ENCODE measurements at regions not wholly inside any gene's neighbourhood (a gene's known extent, or its start where the extent isn't known, plus 50 kb on each side); places are given as distances from the start of the nearest gene placed in this dataset.

DNA sequence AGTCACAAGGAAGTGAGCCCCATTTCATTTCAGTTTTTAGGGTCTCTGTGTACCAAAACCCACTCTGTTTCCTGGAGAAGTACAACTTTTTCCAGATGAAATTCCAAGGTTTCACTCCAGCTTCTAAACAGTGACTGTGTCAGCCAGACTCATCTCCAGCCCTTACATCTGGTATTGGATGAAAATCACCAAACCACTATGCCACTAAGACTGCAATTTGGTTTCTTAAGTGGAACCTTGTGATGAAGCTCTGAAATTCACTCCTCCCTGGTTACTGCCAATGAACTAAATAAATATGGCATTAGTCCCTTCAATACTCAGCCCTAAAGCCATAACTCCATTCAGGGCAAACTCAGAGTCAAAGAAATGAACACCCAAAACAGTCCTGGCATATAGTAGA, 211.2 kb upstream of the DAPK1 start:
- Histone ChIP-seq H3K36me3 (no peaks in the 10 kb centered on the region), H3K9me3 (no peaks in the 10 kb centered on the region), H3K4me1 (no peaks in the 10 kb centered on the region), H3K27ac (no peak overlapping the region), H3K4me3 (no peak overlapping the region), H3K27me3 (replicated peaks in 1 of 7) (peaks cover 0 to 4% (median 0%) of the 10 kb centered on the region in 7 donors)
- TF ChIP-seq POLR2AphosphoS5 (IDR thresholded peaks at IDR 0.05): no peak
- TF ChIP-seq POLR2A (IDR thresholded peaks at IDR 0.05): no peak
- TF ChIP-seq, protein P1, sequence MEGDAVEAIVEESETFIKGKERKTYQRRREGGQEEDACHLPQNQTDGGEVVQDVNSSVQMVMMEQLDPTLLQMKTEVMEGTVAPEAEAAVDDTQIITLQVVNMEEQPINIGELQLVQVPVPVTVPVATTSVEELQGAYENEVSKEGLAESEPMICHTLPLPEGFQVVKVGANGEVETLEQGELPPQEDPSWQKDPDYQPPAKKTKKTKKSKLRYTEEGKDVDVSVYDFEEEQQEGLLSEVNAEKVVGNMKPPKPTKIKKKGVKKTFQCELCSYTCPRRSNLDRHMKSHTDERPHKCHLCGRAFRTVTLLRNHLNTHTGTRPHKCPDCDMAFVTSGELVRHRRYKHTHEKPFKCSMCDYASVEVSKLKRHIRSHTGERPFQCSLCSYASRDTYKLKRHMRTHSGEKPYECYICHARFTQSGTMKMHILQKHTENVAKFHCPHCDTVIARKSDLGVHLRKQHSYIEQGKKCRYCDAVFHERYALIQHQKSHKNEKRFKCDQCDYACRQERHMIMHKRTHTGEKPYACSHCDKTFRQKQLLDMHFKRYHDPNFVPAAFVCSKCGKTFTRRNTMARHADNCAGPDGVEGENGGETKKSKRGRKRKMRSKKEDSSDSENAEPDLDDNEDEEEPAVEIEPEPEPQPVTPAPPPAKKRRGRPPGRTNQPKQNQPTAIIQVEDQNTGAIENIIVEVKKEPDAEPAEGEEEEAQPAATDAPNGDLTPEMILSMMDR (IDR thresholded peaks at IDR 0.05 in 8 of 11, conservative IDR thresholded peaks at IDR 0.05 in 3 of 11): no peak
- DNase-seq: no peak
- intact Hi-C loops (cut with DNase I; ENCODE audit: low total_unique reads): no loop called here

DNA sequence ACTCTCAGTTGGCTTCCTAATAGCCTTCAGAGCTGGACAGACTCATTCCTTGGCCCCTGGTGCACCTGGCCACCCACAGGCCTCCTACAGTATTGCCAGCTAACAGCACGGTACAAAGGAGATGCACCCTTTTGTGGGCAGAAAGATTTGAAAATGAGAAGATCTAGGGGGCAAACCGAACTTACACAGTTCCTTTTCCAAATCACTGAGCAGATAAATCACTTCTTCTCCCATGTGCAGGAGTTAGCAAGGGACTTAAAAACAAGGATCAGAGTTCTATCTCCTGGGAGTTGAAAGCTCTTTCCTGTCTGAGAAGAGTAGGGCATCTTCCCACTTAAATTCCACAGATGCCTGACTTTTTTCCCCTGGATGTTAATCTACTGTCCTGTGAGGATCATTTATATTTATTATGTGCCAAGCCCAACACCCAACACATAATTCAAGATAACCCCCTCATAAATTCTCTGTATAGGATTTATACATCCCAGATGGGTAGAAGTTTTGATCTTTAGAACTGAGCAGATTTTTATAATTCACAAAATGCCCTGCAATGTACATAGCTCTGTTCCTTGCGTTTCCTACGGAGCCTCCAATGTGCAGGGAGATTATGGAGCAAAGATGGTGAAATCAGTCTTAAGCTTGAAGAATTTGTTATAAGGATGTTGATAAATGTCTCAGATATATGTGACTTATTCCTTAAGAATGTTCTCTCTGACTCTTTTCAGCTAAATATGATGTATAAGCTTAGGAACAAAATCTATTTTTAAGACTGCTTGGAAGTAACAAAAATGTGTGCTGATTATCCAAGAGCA, 207.2 kb upstream of the DAPK1 start:
- 60 to 82% (median 73%) methylated on average over 4 of the region's 4 CpGs for WGBS, 5 donors
- Histone ChIP-seq H3K4me3 (no peak overlapping the region), H3K4me1 (no peaks in the 10 kb centered on the region), H3K36me3 (no peaks in the 10 kb centered on the region), H3K27ac (no peak overlapping the region), H3K27me3 (replicated peaks in 1 of 7) (peaks cover 0 to 4% (median 0%) of the 10 kb centered on the region in 7 donors), H3K9me3 (peaks cover 0 to 10% (median 2%) of the 10 kb centered on the region in 8 donors)
- intact Hi-C loops (cut with DNase I; ENCODE audit: low total_unique reads): no loop called here
- no peak for DNase-seq
- TF ChIP-seq POLR2A (IDR thresholded peaks at IDR 0.05) (no peak), POLR2AphosphoS5 (IDR thresholded peaks at IDR 0.05) (no peak)
- TF ChIP-seq, protein P1 (IDR thresholded peaks at IDR 0.05 in 8 of 11, conservative IDR thresholded peaks at IDR 0.05 in 3 of 11): no peak

DNA sequence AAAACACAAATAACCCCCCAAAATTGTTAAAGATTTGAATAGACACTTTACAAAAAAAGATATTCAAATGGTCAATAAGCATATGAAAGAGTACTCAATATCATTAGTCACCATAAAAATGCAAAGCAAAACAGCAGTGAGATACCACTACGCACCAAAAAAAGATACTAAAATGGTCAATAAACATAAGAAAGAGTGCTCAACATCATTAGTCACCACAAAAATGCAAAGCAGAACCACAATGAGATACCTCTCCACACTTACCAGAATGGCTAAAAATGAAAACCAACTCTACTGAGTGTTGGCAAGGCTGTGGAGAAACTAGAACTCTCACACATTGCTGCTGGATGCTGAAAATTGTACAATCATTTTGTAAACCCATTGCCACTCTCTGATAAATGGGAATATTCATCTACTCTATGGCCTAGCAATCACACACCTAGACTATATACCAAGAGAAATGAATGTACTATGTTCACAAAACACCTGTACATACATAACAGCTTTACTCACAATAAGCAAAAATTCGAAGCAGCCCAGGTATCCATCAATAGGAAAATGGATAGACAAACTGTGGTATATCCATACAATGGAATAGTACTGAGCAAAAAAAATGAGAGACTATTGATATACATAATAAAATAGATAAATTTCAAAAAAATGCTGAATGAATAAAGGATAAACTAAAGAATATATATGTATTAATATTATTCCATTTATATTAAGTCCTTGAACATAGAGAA, 205.0 kb upstream of the DAPK1 start:
- intact Hi-C loops (cut with DNase I; ENCODE audit: low total_unique reads): no loop called here
- DNase-seq: no peak
- Histone ChIP-seq H3K4me1 (no peaks in the 10 kb centered on the region), H3K9me3 (peaks cover 0 to 10% (median 2%) of the 10 kb centered on the region in 8 donors), H3K27ac (no peak overlapping the region), H3K4me3 (no peak overlapping the region), H3K27me3 (replicated peaks in 1 of 7) (peaks cover 0 to 4% (median 0%) of the 10 kb centered on the region in 7 donors), H3K36me3 (no peaks in the 10 kb centered on the region)
- 53 to 87% (median 59%) methylated on average over 2 of the region's 2 CpGs for WGBS, 5 donors
- TF ChIP-seq POLR2A (IDR thresholded peaks at IDR 0.05): no peak
- TF ChIP-seq POLR2AphosphoS5 (IDR thresholded peaks at IDR 0.05): no peak
- TF ChIP-seq, protein P1 (IDR thresholded peaks at IDR 0.05 in 8 of 11, conservative IDR thresholded peaks at IDR 0.05 in 3 of 11): no peak

DNA sequence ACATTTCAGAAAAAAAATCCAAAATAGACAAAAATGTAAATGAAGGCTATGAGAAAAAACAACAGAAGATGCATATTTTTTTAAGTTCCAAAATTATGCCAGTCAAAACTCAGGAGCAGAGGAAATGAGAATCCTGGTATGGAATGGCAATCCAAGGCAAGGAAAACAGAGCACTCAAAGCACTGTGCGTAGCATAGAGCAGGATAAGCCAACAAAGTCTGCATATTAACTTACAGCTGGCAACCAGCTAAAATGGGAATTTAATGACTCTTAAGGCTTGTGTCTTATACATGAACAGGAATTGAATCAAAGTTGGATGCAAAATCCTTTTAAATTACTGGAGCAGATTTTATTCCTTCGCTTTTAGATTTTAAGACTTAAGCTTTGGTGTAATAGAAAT, 203.5 kb upstream of the DAPK1 start:
- no peak overlapping the region for H3K27ac ChIP-seq
- peaks cover 0 to 10% (median 2%) of the 10 kb centered on the region in 8 donors for H3K9me3 ChIP-seq
- DNase-seq: no peak
- no peaks in the 10 kb centered on the region for H3K36me3 ChIP-seq
- TF ChIP-seq POLR2AphosphoS5 (IDR thresholded peaks at IDR 0.05) (no peak), POLR2A (IDR thresholded peaks at IDR 0.05) (no peak)
- TF ChIP-seq, protein P1 (IDR thresholded peaks at IDR 0.05 in 8 of 11, conservative IDR thresholded peaks at IDR 0.05 in 3 of 11): no peak
- no peaks in the 10 kb centered on the region for H3K4me1 ChIP-seq
- no peak overlapping the region for H3K4me3 ChIP-seq
- 88 to 97% (median 93%) methylated on average over 2 of the region's 2 CpGs for WGBS, 5 donors
- H3K27me3 ChIP-seq (replicated peaks in 1 of 7): peaks cover 0 to 5% (median 0%) of the 10 kb centered on the region in 7 donors
- intact Hi-C loops (cut with DNase I; ENCODE audit: low total_unique reads): no loop called here
